GM19455 (cell line): ENCODE measurements at regions not wholly inside any gene's neighbourhood (a gene's known extent, or its start where the extent isn't known, plus 50 kb on each side); places are given as distances from the start of the nearest gene placed in this dataset.
"Not testable (repeated sequence)": the region's sequence is repeated elsewhere in the genome, so short reads cannot be mapped to it uniquely, and the experiment has no call there.

Experiments used
- ATAC-seq: cut with Tn5 transposase; IDR thresholded peaks from one replicate; pipeline ENCODE4 v1.9.1; 2021; ENCODE audit not compliant: unreplicated experiment

DNA sequence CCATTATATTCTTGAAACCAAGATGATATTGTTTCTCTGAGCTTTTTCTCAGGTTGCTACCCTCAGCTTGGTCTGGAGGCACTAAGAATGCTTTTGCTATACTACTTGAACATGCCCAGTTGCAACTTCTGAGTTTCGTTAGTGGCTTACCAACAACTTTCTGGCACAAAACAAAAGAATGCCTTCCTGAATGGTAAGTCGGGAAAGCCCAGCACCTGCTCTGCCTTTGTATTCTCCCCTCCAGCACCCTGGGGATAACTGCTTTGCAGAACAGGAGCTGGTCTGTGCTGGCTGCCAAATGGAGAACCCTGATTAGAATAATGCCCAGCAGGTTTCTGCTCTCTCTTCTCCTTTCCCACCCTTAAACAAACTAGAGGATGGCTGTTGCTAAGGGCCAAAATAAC lies 149.3 kb downstream of the TGFB2 start:
- no peak for ATAC-seq

DNA sequence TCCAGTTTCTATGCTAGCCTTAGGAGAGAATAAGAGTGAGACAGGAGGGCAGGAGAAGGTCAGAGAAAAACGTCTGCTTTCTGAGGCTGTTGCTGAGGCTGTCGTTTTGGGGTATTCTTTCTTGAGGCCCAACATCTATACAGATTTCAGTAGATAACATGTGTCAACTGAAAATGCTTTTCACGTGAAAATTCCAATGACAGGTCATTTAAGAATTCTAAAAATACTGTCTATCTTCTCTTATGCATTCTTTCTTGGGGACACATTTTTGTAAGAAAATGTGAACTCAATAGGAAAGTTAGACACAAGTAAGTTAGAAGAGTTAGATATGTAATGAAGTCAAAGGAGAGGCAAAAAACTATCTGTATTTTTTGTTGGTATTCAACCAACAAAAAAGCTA lies 150.8 kb downstream of the TGFB2 start:
- ATAC-seq: no peak

DNA sequence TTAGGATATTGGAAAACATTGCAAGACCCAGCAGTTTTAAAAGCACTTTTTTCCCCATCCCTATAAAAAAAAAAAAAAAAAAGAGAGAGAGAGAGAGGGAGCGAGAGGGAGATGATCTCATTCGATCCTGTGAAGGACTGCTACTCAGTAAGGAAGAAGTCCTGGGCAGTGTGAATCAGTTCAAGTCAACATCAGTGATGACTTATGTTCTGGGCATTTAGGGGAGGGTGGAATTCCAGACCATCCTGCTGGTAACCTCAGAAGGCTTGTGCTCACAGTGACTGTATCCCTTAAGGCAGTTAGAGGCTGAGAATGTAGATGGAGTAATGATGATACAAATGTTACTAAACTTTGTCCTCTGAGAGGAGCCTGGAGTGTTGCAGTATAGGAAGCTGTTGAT lies 151.4 kb downstream of the TGFB2 start:
- no peak for ATAC-seq

DNA sequence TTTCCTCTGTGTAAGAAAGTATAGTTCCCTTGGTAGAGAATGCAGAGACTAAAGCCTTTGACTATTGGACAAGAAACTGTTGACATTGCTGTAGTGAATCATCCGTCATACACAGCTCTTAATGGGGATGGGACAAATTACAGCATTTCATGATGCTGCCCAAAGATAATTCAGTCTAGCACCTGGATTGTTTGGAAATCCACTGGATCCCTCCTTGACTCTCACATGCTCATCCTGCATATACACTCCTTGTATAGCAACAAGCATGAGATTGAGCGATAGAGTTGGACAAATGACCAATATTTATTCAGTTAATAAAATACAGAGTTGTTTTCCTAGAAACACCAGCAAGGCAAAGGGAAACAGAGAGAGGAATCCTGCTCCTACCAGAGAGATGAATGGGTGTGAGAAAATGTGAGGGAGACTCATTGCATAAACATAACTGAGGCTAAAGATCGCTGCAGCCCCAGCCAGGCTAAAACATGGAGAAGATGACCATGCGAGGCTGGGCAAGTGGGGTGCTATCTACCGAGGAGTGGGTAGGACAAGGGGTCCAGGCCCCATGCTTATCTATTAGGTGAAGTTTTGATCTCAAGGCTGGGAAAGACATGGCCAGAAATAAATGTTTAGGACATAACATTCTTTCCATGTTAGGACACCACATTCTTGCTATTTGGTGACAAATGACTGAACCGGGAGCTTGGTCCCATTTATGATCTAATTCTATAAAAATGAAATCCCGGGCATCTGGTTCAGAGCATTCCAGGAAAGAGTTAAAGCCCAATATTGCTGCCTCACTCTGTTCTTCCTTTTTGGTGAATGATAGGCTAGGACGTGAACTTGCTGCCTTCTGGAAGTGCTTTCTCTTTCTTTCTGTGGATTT lies 153.2 kb downstream of the TGFB2 start:
- ATAC-seq: no peak

DNA sequence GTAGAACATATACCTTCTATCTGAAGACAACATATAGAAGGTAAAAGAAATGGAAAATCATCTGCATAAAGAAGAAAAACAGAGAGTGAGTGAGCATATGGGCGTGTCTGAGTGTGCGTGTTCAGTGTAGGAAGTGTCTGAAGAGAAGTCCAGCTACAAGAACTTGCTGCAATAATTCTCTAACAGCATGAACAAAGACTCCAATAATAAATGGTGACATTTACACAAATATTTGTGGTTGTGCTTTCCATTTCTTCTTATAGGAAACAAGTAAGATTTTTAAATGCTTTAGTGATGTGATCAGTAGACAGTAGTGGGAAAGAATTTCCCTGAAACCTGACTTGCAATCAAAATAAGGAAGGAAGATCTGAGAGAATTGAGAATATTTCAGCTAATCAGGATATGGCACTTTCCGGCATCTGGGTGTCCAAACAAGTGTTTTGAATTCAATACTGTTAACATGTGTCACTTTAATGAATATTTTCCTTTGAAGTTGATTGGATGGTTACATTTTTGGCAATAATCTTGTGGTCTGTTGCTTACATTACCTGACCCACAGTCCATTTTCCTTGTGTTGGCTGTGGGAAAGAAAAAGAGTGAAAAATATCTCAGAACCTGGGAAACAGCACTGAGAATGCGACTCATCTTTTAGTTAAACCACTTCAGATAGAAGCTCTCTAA lies 154.0 kb downstream of the TGFB2 start:
- ATAC-seq: no peak

DNA sequence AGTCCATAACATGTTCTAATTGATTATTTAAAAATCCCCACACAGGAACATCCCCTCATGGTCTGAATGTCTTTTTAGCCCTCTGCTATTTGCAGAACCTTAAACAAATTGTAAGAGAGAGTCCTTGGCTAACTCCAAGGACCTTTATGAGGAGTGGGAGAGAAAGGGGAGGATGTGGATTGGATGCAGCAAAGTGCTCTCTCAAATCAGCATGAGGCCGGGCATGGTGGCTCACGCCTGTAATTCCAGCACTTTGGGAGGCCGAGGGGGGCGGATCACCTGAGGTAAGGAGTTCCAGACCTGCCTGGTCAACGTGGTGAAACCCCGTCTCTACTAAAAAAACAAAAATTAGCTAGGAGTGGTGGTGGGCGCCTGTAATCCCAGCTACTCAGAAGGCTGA lies 154.8 kb downstream of the TGFB2 start:
- ATAC-seq: no peak

DNA sequence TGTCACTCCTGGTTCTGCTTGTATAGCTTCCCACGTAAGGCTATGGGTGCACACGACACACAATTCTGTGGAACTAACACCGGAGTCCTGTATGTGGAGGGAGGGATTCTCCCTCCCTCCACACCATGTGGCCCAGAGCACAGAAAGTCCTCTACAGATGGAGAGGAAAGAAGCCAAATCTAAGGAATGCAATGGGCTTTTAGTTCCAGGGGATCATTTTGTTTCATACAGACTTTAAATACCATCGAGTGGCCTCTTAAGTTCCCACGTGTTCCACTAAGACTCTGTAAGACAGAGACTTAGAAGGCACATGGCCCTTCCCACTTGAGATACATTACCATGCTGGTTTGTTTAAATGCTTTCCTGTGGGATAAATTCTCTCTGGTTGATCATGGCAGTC lies 156.0 kb downstream of the TGFB2 start:
- no peak for ATAC-seq

DNA sequence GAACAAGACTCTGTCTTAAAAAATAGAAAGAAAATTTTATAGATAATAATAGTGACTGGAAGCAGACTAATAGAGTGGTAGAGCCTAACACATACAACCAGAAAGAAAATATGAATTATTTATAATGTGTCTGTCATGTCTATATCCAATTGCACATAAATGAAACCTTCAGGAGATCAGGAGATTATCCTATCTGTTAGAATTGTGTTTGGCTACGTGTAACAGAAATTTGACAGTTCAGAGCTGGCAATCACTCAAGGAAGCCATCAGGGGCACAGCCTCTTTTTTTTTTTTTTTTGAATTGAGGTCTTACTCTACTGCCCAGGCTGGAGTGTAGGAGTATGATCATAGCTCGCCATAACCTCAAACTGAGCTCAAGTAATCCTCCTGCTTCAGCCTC lies 157.2 kb downstream of the TGFB2 start:
- no peak for ATAC-seq

DNA sequence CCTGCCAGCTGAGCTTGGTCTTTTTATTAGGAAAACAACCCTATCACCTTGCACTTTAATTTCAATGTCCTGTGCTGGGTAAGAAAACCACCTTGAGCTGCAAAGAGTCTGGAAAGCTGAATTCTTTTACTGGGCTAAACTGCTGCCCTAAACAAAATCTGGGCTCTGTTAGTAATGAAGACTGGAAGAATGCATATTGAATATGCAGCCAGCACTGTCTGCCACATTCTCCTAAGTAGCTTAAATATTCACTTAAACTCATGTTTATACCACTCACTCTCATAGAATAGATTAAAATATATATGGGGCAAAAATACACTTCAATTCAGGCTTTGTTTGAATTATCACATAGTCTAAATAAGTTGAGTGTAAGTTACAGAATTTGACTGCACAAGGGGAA lies 158.0 kb downstream of the TGFB2 start:
- ATAC-seq: no peak

DNA sequence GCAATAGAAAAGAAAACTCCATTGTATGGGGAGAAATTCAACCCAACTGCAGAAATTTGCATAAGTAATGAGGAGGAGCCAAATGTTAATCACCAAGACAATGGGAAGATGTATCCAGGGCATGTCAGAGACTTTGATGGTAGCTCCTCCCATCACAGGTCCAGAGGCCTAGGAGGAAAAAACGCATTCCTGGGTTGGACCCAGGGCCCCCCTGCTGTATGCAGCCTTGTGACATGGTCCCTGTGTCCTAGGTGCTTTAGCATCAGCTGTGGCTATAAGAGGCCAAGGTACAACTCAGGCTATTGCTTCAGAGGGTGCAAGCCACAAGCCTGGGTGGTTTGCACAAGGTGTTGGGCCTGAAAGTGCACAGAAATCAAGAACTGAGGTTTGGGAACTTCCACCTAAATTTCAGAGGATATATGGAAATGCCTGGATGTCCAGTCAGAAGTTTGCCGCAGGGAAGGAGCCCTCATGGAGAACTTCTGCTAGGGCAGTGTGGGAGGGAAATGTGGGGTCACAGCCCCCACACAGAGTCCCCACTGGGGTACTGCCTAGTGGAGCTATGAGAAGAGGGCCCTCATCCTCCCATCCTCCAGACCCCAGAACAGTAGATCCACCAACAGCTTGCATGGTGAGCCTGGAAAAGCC lies 162.3 kb downstream of the TGFB2 start:
- no peak for ATAC-seq

DNA sequence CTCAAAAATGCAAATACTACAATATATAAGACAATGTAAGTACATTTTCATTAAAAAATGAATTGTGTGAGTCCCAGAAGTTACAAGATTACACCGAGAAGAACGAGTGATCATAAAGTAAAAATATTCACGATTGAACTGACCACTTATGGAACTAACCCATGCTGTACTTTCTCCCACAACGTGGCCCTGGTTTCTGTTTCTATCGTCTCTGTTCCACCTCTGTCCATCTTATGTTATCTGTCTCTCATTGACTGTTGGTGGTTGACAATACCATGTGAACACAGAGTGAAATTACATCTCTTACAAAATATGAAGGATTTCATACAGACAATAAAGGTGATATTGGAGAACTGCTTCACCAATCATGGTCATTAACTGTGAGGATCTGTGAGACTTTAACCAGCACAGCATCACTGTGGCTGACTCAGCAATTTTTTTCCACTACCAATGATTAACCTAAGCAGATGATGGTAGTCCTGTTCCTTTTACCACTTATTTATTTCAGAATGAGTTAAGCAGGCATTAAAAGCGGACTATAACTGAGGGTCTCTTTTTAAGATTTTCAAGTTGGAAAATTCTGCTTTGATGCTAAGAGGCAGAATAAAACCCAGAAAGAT lies 165.1 kb downstream of the TGFB2 start:
- ATAC-seq: no peak

DNA sequence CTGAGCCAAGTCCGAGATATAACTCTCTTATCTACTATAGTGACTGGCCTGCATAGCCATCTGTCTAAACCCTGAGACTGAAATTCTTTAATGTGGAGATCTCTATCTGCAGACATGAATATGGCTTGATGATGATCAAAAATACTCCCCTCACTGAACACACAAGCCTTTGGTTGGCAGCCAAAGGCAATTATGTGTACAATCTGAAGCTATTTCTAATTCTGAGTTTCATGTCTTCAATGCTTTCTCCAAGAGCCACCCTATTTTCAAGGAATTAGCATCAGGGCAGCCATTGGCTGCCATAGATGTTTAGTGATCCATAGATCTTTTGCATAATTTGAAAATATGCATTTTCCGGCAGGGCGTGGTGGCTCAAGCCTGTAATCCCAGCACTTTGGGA lies 168.2 kb downstream of the TGFB2 start:
- ATAC-seq: no peak

DNA sequence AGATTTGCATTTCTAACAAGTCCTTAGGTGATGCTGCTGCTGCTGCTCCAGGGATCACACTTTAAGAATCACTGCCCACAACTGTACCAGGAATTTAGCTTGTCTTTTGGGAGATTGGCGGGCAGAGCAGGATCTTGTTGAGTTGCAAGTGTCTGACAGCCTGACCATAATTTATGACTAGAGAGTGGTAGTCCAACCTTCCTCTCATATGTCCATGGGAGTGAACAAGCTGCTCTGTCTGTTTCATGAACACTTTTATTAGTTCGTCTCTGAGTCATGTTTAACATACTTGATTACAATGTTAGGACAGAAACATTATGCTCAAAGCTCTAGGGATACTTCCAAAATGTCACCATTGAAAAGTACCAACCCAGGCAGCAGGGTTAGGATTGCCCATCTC lies 169.6 kb downstream of the TGFB2 start:
- no peak for ATAC-seq

DNA sequence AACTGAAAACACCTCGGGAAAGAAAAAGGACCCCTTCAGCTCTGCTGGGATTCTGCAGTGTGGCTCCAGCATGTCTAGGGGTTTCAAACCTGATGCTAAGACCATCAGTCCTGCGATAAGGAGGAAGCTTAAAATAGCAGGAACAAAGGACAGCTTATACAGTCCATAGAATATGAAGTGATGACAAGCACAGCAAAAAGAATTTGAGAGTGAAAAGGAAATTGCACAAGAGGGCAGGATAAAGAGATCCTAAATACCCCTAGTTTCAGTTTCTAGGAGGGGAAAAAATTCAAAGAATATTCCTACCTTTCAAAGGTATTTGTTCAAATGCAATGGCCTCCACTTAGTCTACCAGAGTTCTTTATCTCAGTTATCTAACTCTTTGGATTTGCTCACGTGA lies 171.4 kb downstream of the TGFB2 start:
- no peak for ATAC-seq

DNA sequence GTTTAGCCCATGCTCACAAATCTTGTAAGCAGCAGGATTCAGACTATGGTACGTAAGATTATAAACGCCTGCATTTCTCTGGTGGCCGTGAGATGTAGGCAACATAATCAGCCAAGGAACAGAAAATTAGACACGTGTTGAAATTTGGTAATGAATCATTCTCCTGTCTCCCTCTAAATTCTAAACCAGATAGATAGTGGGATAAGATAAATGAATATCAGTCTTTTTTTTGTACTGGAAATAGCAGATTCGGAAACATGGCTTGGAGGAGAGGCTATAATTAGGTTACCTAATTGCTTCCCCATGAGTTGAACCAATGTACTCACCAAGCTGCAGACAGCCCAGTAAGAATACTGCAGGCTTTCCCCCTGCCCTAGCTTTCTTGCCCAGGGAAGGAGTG lies 172.3 kb downstream of the TGFB2 start:
- ATAC-seq: no peak

DNA sequence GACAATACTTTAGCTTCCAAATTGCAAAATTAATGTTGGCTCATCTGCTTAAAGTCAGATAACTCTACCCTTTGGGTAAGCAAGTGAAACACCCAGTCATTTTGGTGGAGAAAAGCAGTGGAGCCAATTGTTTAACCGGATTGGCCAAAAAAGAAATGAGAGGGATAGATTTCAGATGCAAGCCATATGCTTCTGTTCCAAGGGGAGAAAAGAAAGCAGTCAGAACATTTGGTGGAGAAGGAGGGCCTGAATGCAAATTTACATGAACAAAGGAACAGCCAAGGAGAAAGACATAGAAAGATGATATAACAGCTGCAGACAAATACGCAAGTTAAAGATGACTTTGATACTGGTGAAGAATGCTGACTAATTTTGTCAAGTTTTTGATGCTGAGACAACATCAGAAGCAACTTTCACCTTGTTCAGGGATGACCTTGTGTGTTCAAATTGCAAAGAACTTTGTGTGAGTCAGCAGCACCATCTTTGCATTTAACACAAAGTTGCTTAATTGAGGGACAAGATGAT lies 173.1 kb downstream of the TGFB2 start:
- no peak for ATAC-seq

DNA sequence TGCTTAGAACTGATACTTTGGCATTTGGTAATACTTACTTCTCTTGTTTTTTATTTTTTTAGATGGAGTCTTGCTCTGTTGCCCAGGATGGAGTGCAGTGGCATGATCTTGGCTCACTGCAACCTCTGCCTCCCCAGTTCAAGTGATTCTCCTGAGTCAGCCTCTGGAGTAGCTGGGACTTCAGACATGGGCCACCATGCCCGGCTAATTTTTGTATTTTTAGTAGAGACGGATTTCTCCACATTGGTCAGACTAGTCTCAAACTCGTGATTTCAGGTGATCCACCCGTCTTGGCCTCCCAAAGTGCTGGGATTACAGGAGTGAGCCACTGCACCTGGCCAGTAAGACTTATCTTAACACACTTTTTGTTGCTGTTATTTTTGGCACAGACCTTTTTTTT lies 175.5 kb downstream of the TGFB2 start:
- ATAC-seq: not testable (repeated sequence)

DNA sequence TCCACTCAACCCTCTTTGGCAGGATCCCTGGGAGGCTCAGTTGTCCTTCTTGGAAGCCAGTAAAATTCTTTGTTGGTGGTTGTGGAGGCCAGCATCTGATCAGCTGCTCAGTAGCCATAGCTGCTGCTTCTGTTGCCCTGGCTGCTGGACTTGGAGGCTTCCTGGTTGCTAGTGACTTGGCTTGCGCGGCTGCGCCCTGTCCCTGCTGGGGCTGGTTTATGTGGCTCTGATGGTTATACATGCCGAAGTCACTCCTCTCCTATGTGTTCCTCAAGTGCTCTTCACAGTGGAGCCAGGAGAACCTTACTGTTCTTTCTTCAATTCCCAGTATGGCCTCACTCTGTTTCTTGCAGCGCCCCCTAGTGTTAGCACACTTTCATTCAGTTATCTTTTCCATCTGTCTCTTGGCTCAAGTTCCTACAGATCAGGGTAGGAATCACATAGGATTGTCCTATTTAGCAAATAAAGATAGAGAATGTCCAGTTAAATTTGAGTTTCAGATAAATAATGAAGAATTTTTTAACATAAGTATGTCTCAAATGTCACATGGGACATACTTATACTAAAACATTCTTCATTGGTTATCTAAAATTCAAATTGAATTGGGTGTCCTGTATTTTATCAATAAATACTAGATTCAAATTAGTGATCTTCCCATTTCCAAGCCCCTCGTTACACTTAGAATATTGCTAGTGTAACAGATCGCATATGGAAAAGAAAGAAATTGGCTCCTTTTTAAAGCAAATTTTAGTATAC lies 176.5 kb downstream of the TGFB2 start:
- ATAC-seq: peak; percentile 69

DNA sequence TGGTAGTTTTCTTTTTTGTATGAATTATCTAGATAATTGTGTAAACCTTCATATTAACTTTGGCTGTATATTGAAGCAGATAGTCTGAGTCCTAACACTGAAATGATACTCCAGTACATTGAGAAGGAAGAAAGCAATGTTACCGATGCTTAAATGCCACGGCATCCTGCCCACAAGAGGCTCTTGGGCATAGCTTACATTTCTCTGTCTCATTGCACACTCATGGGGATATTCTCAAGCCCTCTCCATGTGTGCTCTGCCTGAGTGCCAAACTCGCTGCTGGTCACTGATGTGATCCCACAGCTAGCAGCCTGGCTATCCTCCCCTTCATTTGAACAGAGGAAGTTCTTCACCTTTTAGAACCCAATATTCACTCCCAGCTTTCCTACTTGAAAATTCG lies 179.4 kb downstream of the TGFB2 start:
- ATAC-seq: no peak

DNA sequence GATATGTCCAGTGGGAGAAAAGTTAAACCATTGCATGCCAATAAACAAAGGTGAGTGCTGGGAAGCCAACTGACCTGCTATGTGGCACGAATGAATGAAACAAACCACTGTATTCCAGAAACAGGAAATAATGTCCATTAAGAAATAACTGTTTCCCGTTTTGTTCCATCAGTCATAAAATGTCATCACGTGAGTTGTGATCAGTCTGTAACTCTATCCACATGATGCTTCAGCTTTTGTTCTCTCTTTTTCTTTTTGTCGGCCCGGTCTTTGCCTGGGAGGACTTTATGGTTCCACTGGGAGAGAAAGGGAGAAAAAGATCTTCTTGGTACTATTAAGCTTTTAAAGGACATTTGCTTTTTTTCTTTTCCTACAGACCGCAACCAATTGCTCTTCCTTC lies 179.9 kb downstream of the TGFB2 start:
- no peak for ATAC-seq
